ENCODE measurements at regions not wholly inside any gene's neighbourhood (a gene's known extent, or its start where the extent isn't known, plus 50 kb on each side); places are given as distances from the start of the nearest gene placed in this dataset.

DNA sequence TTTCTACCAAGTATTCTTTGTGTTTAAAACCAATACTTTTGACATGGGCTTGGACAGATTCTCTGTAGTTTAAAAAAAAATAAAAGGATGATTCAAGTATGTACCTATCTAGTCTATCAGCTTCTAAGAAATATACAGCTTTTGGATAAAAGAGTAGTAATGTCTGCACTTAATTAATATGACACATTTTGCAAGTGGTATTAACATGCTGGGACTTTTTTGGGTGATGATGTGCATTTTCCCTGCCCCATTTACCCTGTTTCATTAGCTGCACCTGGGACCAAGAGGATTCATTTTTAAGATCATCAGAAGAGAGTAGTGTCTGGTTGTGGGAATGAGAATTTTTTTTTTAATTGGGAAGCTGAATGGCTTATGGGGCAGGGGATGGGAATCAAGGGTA, 236.2 kb upstream of the KLF14 start:
- Histone ChIP-seq H3K36me3 (peaks cover 7 to 60% (median 30%) of the 10 kb centered on the region in 11 experiments; a peak in 19 of 22 replicates), H3K27me3 (no peaks in the 10 kb centered on the region), H3K9me3 (replicated peaks in 1 of 11) (peaks cover 7 to 25% (median 24%) of the 10 kb centered on the region in 11 experiments), H3K4me3 (no peak overlapping the region), H3K4me2 (no peak overlapping the region), H3K4me1 (peaks cover 0 to 21% (median 0%) of the 10 kb centered on the region in 10 experiments; a peak in 3 of 20 replicates), H3K9ac (no peak overlapping the region), H4K20me1 (peaks cover 0 to 96% (median 5%) of the 10 kb centered on the region in 11 experiments; a peak in 8 of 22 replicates), H3K27ac (no peak overlapping the region)
- TF ChIP-seq Cebpa-rat (IDR thresholded peaks at IDR 0.05) = no peak

DNA sequence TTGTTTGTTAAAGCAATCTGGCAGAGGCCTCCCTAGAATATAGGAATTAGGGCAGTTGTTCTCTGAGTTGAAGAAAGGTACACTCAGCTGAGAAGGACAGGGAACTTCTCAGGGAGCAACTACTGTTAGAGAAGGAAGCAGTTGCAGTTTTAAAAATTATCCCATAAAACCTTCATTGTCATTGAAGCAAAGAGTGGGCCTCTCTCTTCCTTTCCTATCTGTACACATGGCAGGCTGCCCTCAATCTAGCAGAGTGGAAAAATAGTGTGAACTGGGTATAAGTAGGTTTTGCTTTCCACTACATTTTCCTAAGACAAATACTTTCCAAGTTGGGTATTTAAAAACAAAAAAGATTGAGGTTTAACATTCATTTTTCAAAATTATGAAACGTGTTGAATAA, 236.7 kb upstream of the KLF14 start:
- no peak for TF ChIP-seq Cebpa-rat (IDR thresholded peaks at IDR 0.05)
- Histone ChIP-seq H3K4me3 (no peak overlapping the region), H3K9ac (no peak overlapping the region), H3K4me2 (no peak overlapping the region), H3K4me1 (peaks cover 0 to 26% (median 0%) of the 10 kb centered on the region in 10 experiments; a peak in 3 of 20 replicates), H3K27ac (no peak overlapping the region; a peak in 1 of 22 replicates), H4K20me1 (peaks cover 0 to 97% (median 5%) of the 10 kb centered on the region in 11 experiments; a peak in 8 of 22 replicates), H3K9me3 (replicated peaks in 1 of 11) (peaks cover 12 to 30% (median 29%) of the 10 kb centered on the region in 11 experiments), H3K36me3 (peaks cover 11 to 60% (median 35%) of the 10 kb centered on the region in 11 experiments; a peak in 20 of 22 replicates), H3K27me3 (no peaks in the 10 kb centered on the region)

DNA sequence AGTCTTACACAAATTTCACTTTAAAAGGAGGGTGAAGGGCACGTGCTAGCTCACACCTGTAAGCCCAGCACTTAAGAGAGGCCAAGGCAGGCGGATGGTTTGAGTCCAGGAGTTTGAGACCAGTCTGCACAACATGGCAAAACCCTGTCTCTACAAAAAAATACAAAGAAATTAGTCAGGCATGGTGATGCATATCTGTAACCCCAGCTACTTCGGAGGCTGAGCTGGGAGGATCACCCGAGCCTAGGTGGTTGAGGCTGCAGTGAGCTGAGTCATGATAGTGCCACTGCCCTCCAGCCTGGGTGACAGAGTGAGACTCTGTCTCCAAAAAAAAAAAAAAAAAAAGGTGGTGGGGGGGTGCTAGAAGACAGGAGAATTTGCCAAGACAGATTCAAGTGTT, 237.3 kb upstream of the KLF14 start:
- TF ChIP-seq Cebpa-rat (IDR thresholded peaks at IDR 0.05) = no peak
- H3K4me3 ChIP-seq = no peak overlapping the region
- H4K20me1 ChIP-seq = peaks cover 0 to 96% (median 5%) of the 10 kb centered on the region in 11 experiments; a peak in 8 of 22 replicates
- H3K36me3 ChIP-seq = peaks cover 13 to 60% (median 38%) of the 10 kb centered on the region in 11 experiments; a peak in 20 of 22 replicates
- no peak overlapping the region for H3K27ac ChIP-seq
- H3K4me2 ChIP-seq = no peak overlapping the region
- H3K4me1 ChIP-seq = peaks cover 0 to 26% (median 0%) of the 10 kb centered on the region in 10 experiments; a peak in 3 of 20 replicates
- H3K9ac ChIP-seq = no peak overlapping the region
- H3K9me3 ChIP-seq (replicated peaks in 1 of 11) = peaks cover 15 to 36% (median 35%) of the 10 kb centered on the region in 11 experiments
- no peaks in the 10 kb centered on the region for H3K27me3 ChIP-seq

- no peak overlapping the region for H3K27ac ChIP-seq
- peaks cover 15 to 45% (median 37%) of the 10 kb centered on the region in 11 experiments for H3K9me3 ChIP-seq (replicated peaks in 1 of 11)
- no peak for TF ChIP-seq Cebpa-rat (IDR thresholded peaks at IDR 0.05)
- peaks cover 0 to 26% (median 0%) of the 10 kb centered on the region in 10 experiments; a peak in 3 of 20 replicates for H3K4me1 ChIP-seq
- no peak overlapping the region for H3K9ac ChIP-seq
- peaks cover 13 to 60% (median 35%) of the 10 kb centered on the region in 11 experiments; a peak in 20 of 22 replicates for H3K36me3 ChIP-seq
- H3K27me3 ChIP-seq = no peaks in the 10 kb centered on the region
- peaks cover 0 to 96% (median 5%) of the 10 kb centered on the region in 11 experiments; a peak in 8 of 22 replicates for H4K20me1 ChIP-seq
- no peak overlapping the region for H3K4me3 ChIP-seq
- H3K4me2 ChIP-seq = no peak overlapping the region
These were observed 238.2 kb upstream of the KLF14 start for GRCh38 chr7:130972201-130972600.

DNA sequence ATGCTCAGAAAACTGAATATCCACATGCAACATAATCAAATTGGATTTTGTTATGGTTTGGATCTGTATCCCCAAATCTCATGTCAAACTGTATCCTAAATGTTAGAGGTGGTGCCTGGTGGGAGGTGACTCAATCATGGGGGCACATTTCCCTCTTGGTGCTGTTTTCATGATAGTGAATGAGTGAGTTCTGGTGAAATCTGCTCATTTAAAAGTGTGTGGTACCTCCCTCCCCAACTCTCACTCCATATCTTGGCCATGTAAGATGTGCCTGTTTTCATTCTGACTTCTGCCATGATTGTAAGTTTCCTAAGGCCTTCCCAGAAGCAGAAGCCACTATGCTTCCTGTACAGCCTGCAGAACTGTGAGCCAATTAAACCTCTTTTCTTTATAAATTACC, 239.6 kb upstream of the KLF14 start:
- Histone ChIP-seq H3K4me3 (no peak overlapping the region), H3K9ac (no peak overlapping the region), H3K4me1 (peaks cover 0 to 26% (median 0%) of the 10 kb centered on the region in 10 experiments; a peak in 3 of 20 replicates), H3K27ac (no peak overlapping the region), H4K20me1 (peaks cover 0 to 97% (median 5%) of the 10 kb centered on the region in 11 experiments; a peak in 8 of 22 replicates), H3K4me2 (peak overlapping the region in 2 of 11 experiments; percentile 15 to 21; a peak in 2 of 22 replicates), H3K27me3 (no peaks in the 10 kb centered on the region), H3K36me3 (peaks cover 13 to 72% (median 38%) of the 10 kb centered on the region in 11 experiments; a peak in 20 of 22 replicates), H3K9me3 (replicated peaks in 1 of 11) (peaks cover 15 to 52% (median 37%) of the 10 kb centered on the region in 11 experiments)
- no peak for TF ChIP-seq Cebpa-rat (IDR thresholded peaks at IDR 0.05)

- no peak for TF ChIP-seq Cebpa-rat (IDR thresholded peaks at IDR 0.05)
- no peak overlapping the region for H3K9ac ChIP-seq
- peaks cover 15 to 52% (median 37%) of the 10 kb centered on the region in 11 experiments for H3K9me3 ChIP-seq (replicated peaks in 1 of 11)
- peaks cover 13 to 78% (median 38%) of the 10 kb centered on the region in 11 experiments; a peak in 20 of 22 replicates for H3K36me3 ChIP-seq
- H3K4me1 ChIP-seq = peaks cover 0 to 26% (median 0%) of the 10 kb centered on the region in 10 experiments; a peak in 3 of 20 replicates
- H3K27ac ChIP-seq = no peak overlapping the region
- no peaks in the 10 kb centered on the region for H3K27me3 ChIP-seq
- H3K4me2 ChIP-seq = peak overlapping the region in 1 of 11 experiments; percentile 15; a peak in 1 of 22 replicates
- no peak overlapping the region for H3K4me3 ChIP-seq
- H4K20me1 ChIP-seq = peaks cover 0 to 97% (median 5%) of the 10 kb centered on the region in 11 experiments; a peak in 8 of 22 replicates
These were observed 240.2 kb upstream of the KLF14 start for GRCh38 chr7:130974169-130974568.

- Histone ChIP-seq H3K36me3 (peaks cover 13 to 82% (median 42%) of the 10 kb centered on the region in 11 experiments; a peak in 20 of 22 replicates), H3K4me2 (no peak overlapping the region), H3K27ac (no peak overlapping the region), H3K9me3 (replicated peaks in 1 of 11) (peaks cover 15 to 52% (median 37%) of the 10 kb centered on the region in 11 experiments), H3K4me1 (peaks cover 0 to 26% (median 0%) of the 10 kb centered on the region in 10 experiments; a peak in 3 of 20 replicates), H3K4me3 (peak overlapping the region in 2 of 10 experiments; percentile 23 to 24; a peak in 1 of 20 replicates), H3K9ac (no peak overlapping the region), H3K27me3 (no peaks in the 10 kb centered on the region), H4K20me1 (peaks cover 0 to 97% (median 5%) of the 10 kb centered on the region in 11 experiments; a peak in 8 of 22 replicates)
- no peak for TF ChIP-seq Cebpa-rat (IDR thresholded peaks at IDR 0.05)
These were observed 240.8 kb upstream of the KLF14 start for GRCh38 chr7:130974794-130975193.

- H3K27ac ChIP-seq = no peak overlapping the region
- TF ChIP-seq Cebpa-rat (IDR thresholded peaks at IDR 0.05) = no peak
These were observed 241.7 kb upstream of the KLF14 start for GRCh38 chr7:130975731-130976130.

DNA sequence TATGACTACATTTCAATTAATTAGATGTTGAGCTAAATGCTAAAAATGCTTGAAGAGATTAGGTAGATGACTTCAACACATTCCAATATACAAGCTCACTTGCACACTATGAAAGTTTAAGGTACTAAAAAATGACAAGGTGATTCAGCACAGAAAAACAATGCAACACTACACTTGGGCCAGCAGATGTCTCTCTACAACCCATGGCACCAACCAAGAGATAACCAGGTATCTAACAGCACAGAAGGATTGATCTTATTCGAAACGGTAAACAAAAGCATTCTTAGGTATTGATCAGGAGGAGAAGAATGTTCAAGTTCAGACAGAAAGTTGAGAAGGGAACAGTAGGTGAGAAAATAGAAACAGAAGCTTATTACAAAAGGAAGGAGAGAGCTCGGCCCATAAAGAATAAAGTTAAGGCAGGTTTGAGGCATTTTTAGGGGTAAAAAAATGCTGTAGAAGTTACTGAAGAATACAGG, 248.2 kb upstream of the KLF14 start:
- H3K27ac ChIP-seq = no peak overlapping the region

More at GRCh38 chr7:130975731-130976130, 241.7 kb upstream of the KLF14 start:
- H4K20me1 ChIP-seq = peaks cover 0 to 97% (median 0%) of the 10 kb centered on the region in 11 experiments; a peak in 8 of 22 replicates
- H3K4me2 ChIP-seq = no peak overlapping the region
- H3K4me3 ChIP-seq = no peak overlapping the region
- H3K36me3 ChIP-seq = peaks cover 13 to 87% (median 45%) of the 10 kb centered on the region in 11 experiments; a peak in 20 of 22 replicates
- H3K9ac ChIP-seq = no peak overlapping the region
- peaks cover 15 to 52% (median 37%) of the 10 kb centered on the region in 11 experiments for H3K9me3 ChIP-seq (replicated peaks in 1 of 11)
- H3K4me1 ChIP-seq = peaks cover 0 to 26% (median 0%) of the 10 kb centered on the region in 10 experiments; a peak in 3 of 20 replicates
- H3K27me3 ChIP-seq = no peaks in the 10 kb centered on the region

More for the DNA sequence above, 248.2 kb upstream of the KLF14 start:
- H3K9ac ChIP-seq = no peak overlapping the region
- H4K20me1 ChIP-seq = peaks cover 0 to 100% (median 44%) of the 10 kb centered on the region in 11 experiments; a peak in 14 of 22 replicates
- peaks cover 0 to 7% (median 0%) of the 10 kb centered on the region in 11 experiments; a peak in 5 of 22 replicates for H3K9me3 ChIP-seq (replicated peaks in 1 of 11)
- H3K4me3 ChIP-seq = no peak overlapping the region
- H3K36me3 ChIP-seq = peaks cover 0 to 95% (median 14%) of the 10 kb centered on the region in 11 experiments; a peak in 14 of 22 replicates
- H3K27me3 ChIP-seq = no peaks in the 10 kb centered on the region
- no peak overlapping the region for H3K4me2 ChIP-seq
- no peaks in the 10 kb centered on the region for H3K4me1 ChIP-seq
- TF ChIP-seq Cebpa-rat (IDR thresholded peaks at IDR 0.05) = no peak

Data from BLaER1 treated with 17β-estradiol and CSF1 and Interleukin-3, amounts not matched to agents 10 nM and 100 nM (cell line).